ENCODE measurements at regions not wholly inside any gene's neighbourhood (a gene's known extent, or its start where the extent isn't known, plus 50 kb on each side); places are given as distances from the start of the nearest gene placed in this dataset.
A peak's percentile ranks its signal among the peaks of the same experiment; 100 is the strongest.

DNA sequence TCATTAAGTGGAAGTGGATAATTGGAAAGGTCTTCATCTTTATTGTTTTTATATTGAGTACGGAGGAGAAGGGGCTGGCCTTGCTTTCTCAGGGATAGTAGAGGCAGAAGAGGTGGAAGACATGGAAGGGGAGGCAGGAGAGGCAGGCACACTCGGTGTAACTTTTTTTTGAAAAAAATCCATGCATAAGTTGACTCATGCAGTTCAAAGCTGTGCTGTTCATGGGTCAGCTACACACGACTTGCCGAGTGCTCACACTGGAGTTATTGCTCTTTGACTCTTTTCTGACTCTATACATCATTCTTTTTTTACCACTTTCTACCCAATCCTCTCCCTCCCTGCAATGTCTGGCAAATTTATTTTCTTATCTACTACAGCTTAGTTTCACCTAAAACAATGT, 158.3 kb upstream of the AADAT start:
- Histone ChIP-seq H3K36me3 (no peaks in the 10 kb centered on the region), H3K9me3 (no peaks in the 10 kb centered on the region), H3K4me1 (peaks cover 6 to 8% of the 10 kb centered on the region in 2 donors), H3K27me3 (no peaks in the 10 kb centered on the region), H3K4me3 (no peak overlapping the region), H3K27ac (peak overlapping the region in 1 of 2 donors; percentile 50)
- intact Hi-C loops (cut with DNase I; ENCODE audit: low total_unique reads) = no loop called here
- no peak for DNase-seq (ENCODE audit: low spot score in 2 of 2)
- TF ChIP-seq POLR2AphosphoS5 (IDR thresholded peaks at IDR 0.05) = no peak
- TF ChIP-seq CTCF (IDR thresholded peaks at IDR 0.05) = no peak
- no peak for TF ChIP-seq POLR2A (IDR thresholded peaks at IDR 0.05)

DNA sequence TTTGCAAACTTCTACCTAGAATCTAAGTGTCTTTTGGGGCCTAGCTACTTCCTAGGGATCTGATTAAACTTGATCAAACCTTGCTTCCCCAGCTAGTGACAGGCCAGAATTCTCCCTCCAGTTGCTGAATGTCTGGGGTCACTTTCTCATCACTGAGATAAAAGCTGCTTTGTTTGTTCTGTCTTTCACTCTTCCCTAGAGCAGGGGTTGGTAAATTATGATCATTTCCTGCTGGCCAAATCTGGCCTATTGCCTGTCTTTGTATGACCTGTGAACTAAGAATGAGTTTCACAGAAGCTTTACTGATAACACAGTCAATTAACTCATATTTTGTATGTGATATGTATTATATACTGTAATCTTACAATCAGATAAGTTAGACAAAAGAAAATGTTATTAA, 157.8 kb upstream of the AADAT start:
- H3K4me3 ChIP-seq = no peak overlapping the region
- H3K27ac ChIP-seq = peak overlapping the region; percentile 9 to 50
- H3K27me3 ChIP-seq = no peaks in the 10 kb centered on the region
- no peak for DNase-seq (ENCODE audit: low spot score in 2 of 2)
- H3K36me3 ChIP-seq = no peaks in the 10 kb centered on the region
- TF ChIP-seq POLR2AphosphoS5 (IDR thresholded peaks at IDR 0.05) (no peak), POLR2A (IDR thresholded peaks at IDR 0.05) (no peak), CTCF (IDR thresholded peaks at IDR 0.05) (no peak)
- intact Hi-C loops (cut with DNase I; ENCODE audit: low total_unique reads) = no loop called here
- peaks cover 6 to 8% of the 10 kb centered on the region in 2 donors for H3K4me1 ChIP-seq
- H3K9me3 ChIP-seq = no peaks in the 10 kb centered on the region

GRCh38 chr4:170243662-170244288, 154.0 kb upstream of the AADAT start:
- peak overlapping the region; percentile 61 to 68 for H3K27ac ChIP-seq
- no peaks in the 10 kb centered on the region for H3K9me3 ChIP-seq
- no peak for DNase-seq (ENCODE audit: low spot score in 2 of 2)
- H3K36me3 ChIP-seq = no peaks in the 10 kb centered on the region
- no peak for TF ChIP-seq CTCF (IDR thresholded peaks at IDR 0.05)
- TF ChIP-seq POLR2A (IDR thresholded peaks at IDR 0.05) = no peak
- TF ChIP-seq POLR2AphosphoS5 (IDR thresholded peaks at IDR 0.05) = no peak
- H3K4me1 ChIP-seq = peaks cover 6 to 8% of the 10 kb centered on the region in 2 donors
- no peaks in the 10 kb centered on the region for H3K27me3 ChIP-seq
- intact Hi-C loops (cut with DNase I; ENCODE audit: low total_unique reads) = no loop called here
- H3K4me3 ChIP-seq = no peak overlapping the region

DNA sequence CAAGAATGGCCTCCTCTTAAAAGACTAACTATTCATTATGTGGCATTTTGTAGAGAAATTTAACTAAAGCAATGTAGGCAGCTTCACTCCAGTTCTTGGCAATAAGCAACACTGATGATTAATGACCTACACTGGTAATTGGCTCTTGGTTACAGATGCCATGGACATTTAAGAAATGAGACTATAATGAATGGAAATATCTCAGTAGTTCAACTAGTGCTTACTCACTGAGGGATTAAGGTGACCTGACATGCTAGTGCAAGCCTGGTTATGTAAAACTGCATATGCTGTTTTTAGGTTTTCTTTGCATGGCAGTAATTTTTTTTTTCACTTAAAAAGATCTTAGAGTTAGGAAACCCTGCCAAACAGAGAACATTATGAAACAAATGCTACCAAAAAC, 152.7 kb upstream of the AADAT start:
- intact Hi-C loops (cut with DNase I; ENCODE audit: low total_unique reads) = no loop called here
- no peak overlapping the region for H3K4me3 ChIP-seq
- TF ChIP-seq CTCF (IDR thresholded peaks at IDR 0.05) (no peak), POLR2A (IDR thresholded peaks at IDR 0.05) (no peak), POLR2AphosphoS5 (IDR thresholded peaks at IDR 0.05) (no peak)
- no peaks in the 10 kb centered on the region for H3K27me3 ChIP-seq
- peaks cover 6 to 8% of the 10 kb centered on the region in 2 donors for H3K4me1 ChIP-seq
- no peaks in the 10 kb centered on the region for H3K36me3 ChIP-seq
- no peak for DNase-seq (ENCODE audit: low spot score in 2 of 2)
- H3K27ac ChIP-seq = no peak overlapping the region
- no peaks in the 10 kb centered on the region for H3K9me3 ChIP-seq

DNA sequence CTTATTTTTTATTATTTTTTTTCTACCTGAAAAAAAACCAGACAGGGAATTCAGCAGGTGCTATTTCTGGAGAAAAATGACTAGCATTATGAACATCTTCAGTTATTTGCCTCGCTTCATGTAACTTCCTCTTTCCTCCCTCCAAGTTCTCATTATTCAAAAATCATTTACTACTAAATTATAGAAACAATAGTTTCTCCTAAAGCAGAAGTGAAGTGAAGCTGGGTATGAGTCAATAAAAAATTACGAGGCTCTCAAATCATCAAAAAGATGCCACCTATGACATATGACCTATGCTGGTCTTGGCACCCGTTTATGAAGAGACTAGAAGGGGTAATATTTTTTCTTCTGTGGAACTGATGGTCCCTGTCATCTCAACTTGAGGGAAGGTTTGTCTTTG, 145.0 kb upstream of the AADAT start:
- DNase-seq (ENCODE audit: low spot score in 2 of 2) = no peak
- intact Hi-C loops (cut with DNase I; ENCODE audit: low total_unique reads) = no loop called here
- TF ChIP-seq POLR2A (IDR thresholded peaks at IDR 0.05) = no peak
- no peak for TF ChIP-seq CTCF (IDR thresholded peaks at IDR 0.05)
- no peak for TF ChIP-seq POLR2AphosphoS5 (IDR thresholded peaks at IDR 0.05)
- no peaks in the 10 kb centered on the region for H3K36me3 ChIP-seq
- H3K9me3 ChIP-seq = no peaks in the 10 kb centered on the region
- no peaks in the 10 kb centered on the region for H3K4me1 ChIP-seq
- no peak overlapping the region for H3K27ac ChIP-seq
- H3K27me3 ChIP-seq = no peaks in the 10 kb centered on the region
- H3K4me3 ChIP-seq = no peak overlapping the region

All from breast epithelium (tissue), 4 donors.